WTC11 (cell line): ENCODE measurements at regions not wholly inside any gene's neighbourhood (a gene's known extent, or its start where the extent isn't known, plus 50 kb on each side); places are given as distances from the start of the nearest gene placed in this dataset.
"Not testable (repeated sequence)": the region's sequence is repeated elsewhere in the genome, so short reads cannot be mapped to it uniquely, and the experiment has no call there.

Experiments used
- ATAC-seq: fragments of 200-7000 bp; cut with Tn5 transposase; 2 replicates; pipeline ENCODE4 v1.10.0; 2021; ENCODE audit warnings: mild to moderate bottlenecking, moderate library complexity
- CTCF ChIA-PET: fragments of 300-600 bp; sonication (Branson Sonifier 250); formaldehyde crosslinking; loops from one replicate; lab custom pipeline; 2021; ENCODE audit warnings: antibody characterized with exemption; lab: Charles Lee
- POLR2A ChIA-PET: fragments of 350-600 bp; sonication (Branson Sonifier 250); formaldehyde crosslinking; loops from one replicate; lab custom pipeline; 2021; ENCODE audit warnings: antibody characterized with exemption; lab: Charles Lee
- DNase-seq: peaks from one replicate; pipeline ENCODE4 v3.0.0; 2021; ENCODE audit warnings: low spot score
- H3K27ac Mint-ChIP-seq: 2 replicates; pipeline ENCODE4 v1.8.0; 2021; ENCODE audit warnings: mixed read lengths
- H3K27me3 Mint-ChIP-seq: 2 replicates; pipeline ENCODE4 v1.8.0; 2021; ENCODE audit warnings: low read depth, mild to moderate bottlenecking, moderate library complexity, mixed read lengths
- H3K36me3 Mint-ChIP-seq: 2 replicates; pipeline ENCODE4 v1.8.0; 2021; ENCODE audit warnings: mixed read lengths
- H3K4me1 Mint-ChIP-seq: 2 replicates; pipeline ENCODE4 v1.8.0; 2022; ENCODE audit warnings: mixed read lengths
- H3K4me3 Mint-ChIP-seq: 2 replicates; pipeline ENCODE4 v1.8.0; 2021; ENCODE audit warnings: mild to moderate bottlenecking, moderate library complexity, mixed read lengths
- H3K9me3 Mint-ChIP-seq: 2 replicates; pipeline ENCODE4 v1.8.0; 2021; ENCODE audit warnings: mixed read lengths
- FOXP1 ChIP-seq: sonication (generic); formaldehyde crosslinking; IDR thresholded peaks from 2 replicates; pipeline ENCODE4 v1.8.0; 2022; ENCODE audit warnings: missing genetic modification reagents, mild to moderate bottlenecking, moderate library complexity, borderline replicate concordance
- GRHL2 ChIP-seq: fragments of 250-450 bp; sonication (Bioruptor Pico); IDR thresholded peaks from 2 replicates; pipeline ENCODE4 v1.8.0; 2022; ENCODE audit warnings: mild to moderate bottlenecking, moderate library complexity; ENCODE audit not compliant: insufficient replicate concordance, severe bottlenecking
- HMGA2 ChIP-seq: fragments of 250-450 bp; sonication (Bioruptor Pico); IDR thresholded peaks from 2 replicates; pipeline ENCODE4 v1.4.0; 2021; ENCODE audit warnings: mild to moderate bottlenecking, moderate library complexity
- HMGXB4 ChIP-seq: sonication (generic); formaldehyde crosslinking; IDR thresholded peaks from 2 replicates; pipeline ENCODE4 v1.8.1; 2023; ENCODE audit warnings: mild to moderate bottlenecking, moderate library complexity, missing genetic modification reagents
- MYBL2 ChIP-seq: sonication (generic); formaldehyde crosslinking; IDR thresholded peaks from 2 replicates; pipeline ENCODE4 v1.8.1; 2023; ENCODE audit warnings: mild to moderate bottlenecking, moderate library complexity, missing genetic modification reagents
- NR2C2 ChIP-seq: sonication (generic); formaldehyde crosslinking; IDR thresholded peaks from 2 replicates; pipeline ENCODE4 v1.8.0; 2022; ENCODE audit warnings: mild to moderate bottlenecking, missing genetic modification reagents
- OVOL2 ChIP-seq: fragments of 250-450 bp; sonication (Bioruptor Pico); IDR thresholded peaks from 2 replicates; pipeline ENCODE4 v1.9.0; 2021; ENCODE audit warnings: mild to moderate bottlenecking, borderline replicate concordance
- SOX15 ChIP-seq: fragments of 250-450 bp; sonication (Bioruptor Pico); IDR thresholded peaks from 2 replicates; pipeline ENCODE4 v1.9.0; 2021; ENCODE audit warnings: mild to moderate bottlenecking
- SP1 ChIP-seq: sonication (generic); formaldehyde crosslinking; conservative IDR thresholded peaks from 2 replicates; pipeline ENCODE4 v1.8.1; 2022; ENCODE audit warnings: missing genetic modification reagents
- TCF7 ChIP-seq: sonication (generic); formaldehyde crosslinking; IDR thresholded peaks from 2 replicates; pipeline ENCODE4 v1.8.0; 2022; ENCODE audit warnings: mild to moderate bottlenecking, low read depth, missing genetic modification reagents, moderate library complexity
- USF1 ChIP-seq: sonication (generic); formaldehyde crosslinking; IDR thresholded peaks from 2 replicates; pipeline ENCODE4 v1.8.0; 2022; ENCODE audit warnings: mild to moderate bottlenecking, missing genetic modification reagents
- ZNF317 ChIP-seq: sonication (generic); formaldehyde crosslinking; IDR thresholded peaks from 2 replicates; pipeline ENCODE4 v1.8.1; 2023; ENCODE audit warnings: low read depth, mild to moderate bottlenecking, moderate library complexity, missing genetic modification reagents, borderline replicate concordance
- ZNF416 ChIP-seq: fragments of 250-450 bp; sonication (Bioruptor Pico); IDR thresholded peaks from 2 replicates; pipeline ENCODE4 v1.9.0; 2021; ENCODE audit warnings: mild to moderate bottlenecking, inconsistent platforms
- ZNF423 ChIP-seq: fragments of 250-450 bp; sonication (Bioruptor Pico); IDR thresholded peaks from 2 replicates; pipeline ENCODE4 v2.1.2; 2022; ENCODE audit warnings: mild to moderate bottlenecking, moderate library complexity
- TF ChIP-seq, protein P1 (sequence below): sonication (generic); formaldehyde crosslinking; IDR thresholded peaks from 2 replicates; pipeline ENCODE4 v1.8.1; 2022; ENCODE audit warnings: mild to moderate bottlenecking, missing genetic modification reagents, moderate library complexity, borderline replicate concordance
- TF ChIP-seq, protein P2 (sequence below): sonication (generic); formaldehyde crosslinking; IDR thresholded peaks from 2 replicates; pipeline ENCODE4 v1.8.0; 2022; ENCODE audit warnings: mild to moderate bottlenecking, missing genetic modification reagents

DNA sequence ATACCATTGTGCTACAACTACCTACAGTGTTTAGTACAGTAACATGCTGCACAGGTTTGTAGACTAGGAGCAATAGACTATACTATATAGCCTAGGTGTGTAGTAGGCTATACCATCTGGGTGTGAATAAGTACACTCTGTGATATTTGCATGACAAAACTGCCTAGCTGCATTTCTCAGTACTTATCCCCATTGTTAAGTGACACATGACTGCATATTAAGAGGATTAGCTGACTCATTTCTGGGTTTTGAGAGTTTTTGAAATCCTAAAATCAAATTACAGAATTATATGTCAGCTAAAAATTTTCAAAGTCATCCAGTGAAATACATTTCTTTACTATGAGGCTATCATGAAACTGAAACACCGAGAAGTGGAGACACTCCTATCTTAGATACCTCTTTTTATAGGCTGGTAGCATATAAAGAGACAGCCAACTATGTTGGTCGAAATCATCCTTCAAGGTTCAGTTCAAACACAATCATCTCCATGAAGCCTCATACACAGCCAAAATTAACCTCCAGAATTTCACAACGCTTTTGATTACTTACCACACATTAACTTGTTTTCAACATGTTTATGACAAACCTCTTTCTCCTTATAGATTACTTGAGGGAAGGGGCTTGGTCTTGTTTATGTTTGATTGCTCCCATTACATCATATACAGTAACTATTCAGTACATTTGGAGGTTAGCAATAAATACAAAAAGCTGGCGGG, 89.8 kb upstream of the ANK3 start:
- Mint-ChIP-seq H3K4me1 (peaks cover 29% of the 10 kb centered on the region), H3K9me3 (no peaks in the 10 kb centered on the region), H3K4me3 (no peak overlapping the region), H3K36me3 (no peaks in the 10 kb centered on the region), H3K27ac (peak overlapping the region; percentile 28), H3K27me3 (no peaks in the 10 kb centered on the region)
- ATAC-seq = peak; percentile 26; the same call in 1 of the 2 replicates
- ChIA-PET CTCF (no interaction called here), POLR2A (no interaction called here)
- DNase-seq = no peak
- TF ChIP-seq HMGA2 = no peak
- TF ChIP-seq OVOL2 (CRISPR knock-in tag) = no peak
- TF ChIP-seq GRHL2 (CRISPR knock-in tag) = no peak
- TF ChIP-seq, protein P1, sequence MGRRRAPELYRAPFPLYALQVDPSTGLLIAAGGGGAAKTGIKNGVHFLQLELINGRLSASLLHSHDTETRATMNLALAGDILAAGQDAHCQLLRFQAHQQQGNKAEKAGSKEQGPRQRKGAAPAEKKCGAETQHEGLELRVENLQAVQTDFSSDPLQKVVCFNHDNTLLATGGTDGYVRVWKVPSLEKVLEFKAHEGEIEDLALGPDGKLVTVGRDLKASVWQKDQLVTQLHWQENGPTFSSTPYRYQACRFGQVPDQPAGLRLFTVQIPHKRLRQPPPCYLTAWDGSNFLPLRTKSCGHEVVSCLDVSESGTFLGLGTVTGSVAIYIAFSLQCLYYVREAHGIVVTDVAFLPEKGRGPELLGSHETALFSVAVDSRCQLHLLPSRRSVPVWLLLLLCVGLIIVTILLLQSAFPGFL (CRISPR knock-in tag) = no peak
- TF ChIP-seq SOX15 (CRISPR knock-in tag) = no peak
- TF ChIP-seq ZNF317 (CRISPR knock-in tag) = no peak
- TF ChIP-seq NR2C2 (CRISPR knock-in tag) = no peak
- TF ChIP-seq, protein P2, sequence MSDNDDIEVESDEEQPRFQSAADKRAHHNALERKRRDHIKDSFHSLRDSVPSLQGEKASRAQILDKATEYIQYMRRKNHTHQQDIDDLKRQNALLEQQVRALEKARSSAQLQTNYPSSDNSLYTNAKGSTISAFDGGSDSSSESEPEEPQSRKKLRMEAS (CRISPR knock-in tag) = no peak
- no peak for TF ChIP-seq FOXP1 (CRISPR knock-in tag)
- TF ChIP-seq, all 79 proteins: peak for 0

GRCh38 chr10:60476451-60476850, 86.8 kb upstream of the ANK3 start:
- Mint-ChIP-seq H3K9me3 (no peaks in the 10 kb centered on the region), H3K27ac (no peak overlapping the region), H3K4me1 (peaks cover 23% of the 10 kb centered on the region), H3K27me3 (no peaks in the 10 kb centered on the region), H3K36me3 (no peaks in the 10 kb centered on the region), H3K4me3 (no peak overlapping the region)
- ChIA-PET POLR2A (no interaction called here), CTCF (no interaction called here)
- DNase-seq (no peak), ATAC-seq (no peak)
- no peak for TF ChIP-seq ZNF423 (CRISPR knock-in tag)

- H3K9me3 Mint-ChIP-seq = no peaks in the 10 kb centered on the region
- POLR2A ChIA-PET = no interaction called here
These were observed 83.9 kb upstream of the ANK3 start for GRCh38 chr10:60473557-60473956.

DNA sequence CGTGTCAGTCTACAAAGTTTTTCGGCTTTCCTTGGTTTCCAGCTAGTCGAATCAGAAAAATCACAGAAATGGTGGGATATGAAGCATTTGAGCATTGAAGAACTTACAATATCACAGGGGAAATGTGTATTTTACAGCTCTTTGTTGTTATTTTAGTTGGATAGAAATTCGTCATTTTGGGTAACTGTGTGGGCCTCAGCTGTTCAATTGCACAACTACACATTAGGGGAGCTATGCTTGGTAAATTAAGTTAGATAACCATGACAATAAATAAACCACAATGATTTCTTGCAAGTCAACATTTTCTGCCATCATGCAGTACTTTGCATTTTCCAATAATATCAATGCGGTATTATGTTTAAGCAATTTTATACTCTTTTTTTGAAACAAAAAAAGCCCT, 80.4 kb upstream of the ANK3 start:
- ChIA-PET POLR2A (no interaction called here), CTCF (no interaction called here)
- Mint-ChIP-seq H3K9me3 (no peaks in the 10 kb centered on the region), H3K4me3 (no peak overlapping the region), H3K4me1 (no peaks in the 10 kb centered on the region), H3K27ac (no peak overlapping the region), H3K27me3 (no peaks in the 10 kb centered on the region), H3K36me3 (no peaks in the 10 kb centered on the region)
- DNase-seq (no peak), ATAC-seq (no peak)
- TF ChIP-seq USF1 (no peak), ZNF416 (CRISPR knock-in tag) (no peak), OVOL2 (CRISPR knock-in tag) (no peak)
- TF ChIP-seq, all 79 proteins: peak for 0

More at GRCh38 chr10:60473557-60473956, 83.9 kb upstream of the ANK3 start:
- Mint-ChIP-seq H3K4me1 (peaks cover 3% of the 10 kb centered on the region; the same call in 1 of the 2 replicates), H3K4me3 (no peak overlapping the region), H3K27ac (no peak overlapping the region), H3K27me3 (no peaks in the 10 kb centered on the region), H3K36me3 (no peaks in the 10 kb centered on the region)
- DNase-seq = no peak
- CTCF ChIA-PET = no interaction called here
- no peak for ATAC-seq
- no peak for TF ChIP-seq HMGXB4 (CRISPR knock-in tag)
- TF ChIP-seq SP1 (CRISPR knock-in tag) = no peak
- no peak for TF ChIP-seq MYBL2 (CRISPR knock-in tag)
- no peak for TF ChIP-seq TCF7 (CRISPR knock-in tag)

GRCh38 chr10:60469147-60469546, 79.5 kb upstream of the ANK3 start:
- H3K36me3 Mint-ChIP-seq, H3K9me3 Mint-ChIP-seq, H3K4me1 Mint-ChIP-seq: not testable (repeated sequence)

More at GRCh38 chr10:60469147-60469546, 79.5 kb upstream of the ANK3 start:
- CTCF ChIA-PET, H3K4me3 Mint-ChIP-seq, H3K27ac Mint-ChIP-seq, DNase-seq, H3K27me3 Mint-ChIP-seq, ATAC-seq, POLR2A ChIA-PET: not testable (repeated sequence)
